A549 (cell line): ENCODE measurements at regions not wholly inside any gene's neighbourhood (a gene's known extent, or its start where the extent isn't known, plus 50 kb on each side); places are given as distances from the start of the nearest gene placed in this dataset.

Source experiments
- ATAC-seq, 2 experiments: fragments of 200-7000 bp in 1 of 2; fragments of >200 bp in 1 of 2; cut with Nextera tagmentation in 1 of 2; cut with Tn5 transposase in 1 of 2; 3 replicates each; pipeline versions ENCODE4 v1.8.0 to v1.9.1; 2018 to 2020; ENCODE audit warnings: mild to moderate bottlenecking in 1 of 2, moderate library complexity in 1 of 2
- CTCF ChIA-PET: fragments of 300-600 bp; sonication (Branson Sonifier 250); formaldehyde crosslinking; extraction: SDS; loops from one replicate; lab custom pipeline; 2021; ENCODE audit warnings: antibody characterized with exemption, inconsistent platforms; lab: Yijun Ruan, JAX
- POLR2A ChIA-PET: fragments of 350-600 bp; formaldehyde crosslinking; extraction: SDS; loops from one replicate; lab custom pipeline; 2021; ENCODE audit warnings: antibody characterized with exemption, inconsistent platforms; lab: Yijun Ruan, JAX
- DNase-seq, 2 experiments: peaks; one replicate each; pipeline versions ENCODE4 v3.0.0 to v3.0.0-alpha.2; 2011 to 2016; ENCODE audit warnings: low read depth in 1 of 2, low spot score in 1 of 2
- FAIRE-seq: peaks from 2 replicates; lab custom pipeline; 2011; peaks lifted over from hg19 to GRCh38; lab: Jason Lieb, UNC
- H3K27ac ChIP-seq, 2 experiments: fragments of >200 bp; sonication (Bioruptor Twin); formaldehyde crosslinking; 3 replicates each; pipeline ENCODE4 v1.5.1; 2016 to 2017
- H3K4me1 ChIP-seq: fragments of >200 bp; sonication (Bioruptor Twin); formaldehyde crosslinking; 3 replicates; pipeline ENCODE4 v1.6.1; 2016
- H3K4me2 ChIP-seq: fragments of >200 bp; sonication (Bioruptor Twin); formaldehyde crosslinking; 3 replicates; pipeline ENCODE4 v1.6.1; 2016
- H3K4me3 ChIP-seq: fragments of >200 bp; sonication (Bioruptor Twin); formaldehyde crosslinking; 3 replicates; pipeline ENCODE4 v1.5.1; 2016
- H3K9me3 ChIP-seq: fragments of >200 bp; sonication (Bioruptor Twin); formaldehyde crosslinking; 3 replicates; pipeline ENCODE4 v1.6.1; 2016
- CBX2 ChIP-seq: fragments of 200-600 bp; sonication (generic); IDR thresholded peaks from 2 replicates; pipeline ENCODE4 v1.6.1; 2016; ENCODE audit warnings: low read depth, mild to moderate bottlenecking, borderline replicate concordance
- CBX8 ChIP-seq: fragments of 200-600 bp; sonication (generic); IDR thresholded peaks from 2 replicates; pipeline ENCODE4 v1.6.1; 2016
- CEBPB ChIP-seq, 2 experiments: fragments of >200 bp in 1 of 2; sonication (Bioruptor Twin) in 1 of 2; formaldehyde crosslinking in 1 of 2; IDR thresholded peaks; 2 replicates each; pipeline ENCODE4 v1.6.1; 2012 to 2016
- CHD4 ChIP-seq: fragments of 200-600 bp; sonication (generic); IDR thresholded peaks from 2 replicates; pipeline ENCODE4 v1.6.1; 2016; ENCODE audit warnings: antibody characterized with exemption, mild to moderate bottlenecking, borderline replicate concordance
- EHF ChIP-seq: fragments of 250-450 bp; sonication (Bioruptor Pico); IDR thresholded peaks from 2 replicates; pipeline ENCODE4 v1.5.0; 2020; ENCODE audit warnings: mild to moderate bottlenecking
- EHMT2 ChIP-seq: fragments of 200-600 bp; sonication (generic); IDR thresholded peaks from 2 replicates; pipeline ENCODE4 v1.6.1; 2016; ENCODE audit warnings: antibody characterized with exemption, low read depth, mild to moderate bottlenecking, moderate library complexity
- EP300 ChIP-seq, 2 experiments: fragments of >200 bp; sonication (Bioruptor Twin); formaldehyde crosslinking; IDR thresholded peaks; 2 replicates in 1 of 2; 3 replicates in 1 of 2; pipeline ENCODE4 v1.6.1; 2016 to 2017
- ESRRA ChIP-seq: fragments of 150-350 bp; IDR thresholded peaks from 2 replicates; pipeline ENCODE4 v1.6.1; 2014; ENCODE audit warnings: mild to moderate bottlenecking, low read length, borderline replicate concordance
- FOSB ChIP-seq: fragments of 250-450 bp; sonication (Bioruptor Pico); IDR thresholded peaks from 2 replicates; pipeline ENCODE4 v1.5.0; 2020; ENCODE audit warnings: mild to moderate bottlenecking, moderate library complexity
- JUN ChIP-seq, 2 experiments: fragments of >200 bp; sonication (Bioruptor Twin); formaldehyde crosslinking; IDR thresholded peaks; 2 replicates in 1 of 2; 3 replicates in 1 of 2; pipeline ENCODE4 v1.6.1; 2016 to 2017
- MAFK ChIP-seq: fragments of 450-650 bp; IDR thresholded peaks from 2 replicates; pipeline ENCODE4 v1.6.1; 2014; ENCODE audit not compliant: partially characterized antibody
- NFE2L2 ChIP-seq: fragments of 150-350 bp; conservative IDR thresholded peaks from 2 replicates; pipeline ENCODE4 v1.6.1; 2014; ENCODE audit warnings: low read length
- PHF8 ChIP-seq: fragments of 200-600 bp; sonication (generic); IDR thresholded peaks from 2 replicates; pipeline ENCODE4 v1.6.1; 2016; ENCODE audit warnings: low read depth, mild to moderate bottlenecking, antibody characterized with exemption, moderate library complexity, borderline replicate concordance
- POLR2A ChIP-seq: IDR thresholded peaks from 2 replicates; pipeline ENCODE4 v1.6.1; 2012; ENCODE audit warnings: mild to moderate bottlenecking, low read length
- RARB ChIP-seq: fragments of 250-450 bp; sonication (Bioruptor Pico); IDR thresholded peaks from 2 replicates; pipeline ENCODE4 v1.8.0; 2021; ENCODE audit warnings: mild to moderate bottlenecking, moderate library complexity
- RCOR1 ChIP-seq: fragments of 150-350 bp; IDR thresholded peaks from 2 replicates; pipeline ENCODE4 v1.6.1; 2014; ENCODE audit warnings: antibody characterized with exemption, low read length, low read depth
- RNF2 ChIP-seq: fragments of 200-600 bp; sonication (generic); IDR thresholded peaks from 2 replicates; pipeline ENCODE4 v1.6.1; 2016; ENCODE audit warnings: low read depth, mild to moderate bottlenecking, antibody characterized with exemption, moderate library complexity, borderline replicate concordance
- SREBF2 ChIP-seq: fragments of 450-650 bp; IDR thresholded peaks from 2 replicates; pipeline ENCODE4 v1.6.1; 2014; ENCODE audit warnings: mild to moderate bottlenecking, moderate library complexity
- WGBS: methylation state at CpG from one replicate; pipeline ENCODE4 v1.1.6; 2017; ENCODE audit errors: missing lambda C conversion rate; 5-methylcytosine and 5-hydroxymethylcytosine counted together
- TF ChIP-seq, protein P1 (sequence below): fragments of 250-450 bp; sonication (Bioruptor Pico); IDR thresholded peaks from 2 replicates; pipeline ENCODE4 v1.5.0; 2020; ENCODE audit warnings: low read depth, mild to moderate bottlenecking, moderate library complexity
- TF ChIP-seq, protein P2 (sequence below): fragments of >200 bp; sonication (Bioruptor Twin); formaldehyde crosslinking; IDR thresholded peaks from 3 replicates; pipeline ENCODE4 v1.6.1; 2016
- TF ChIP-seq, protein P3 (sequence below): fragments of 250-450 bp; sonication (Bioruptor Pico); IDR thresholded peaks from 2 replicates; pipeline ENCODE4 v1.5.0; 2021; ENCODE audit warnings: mild to moderate bottlenecking, moderate library complexity, borderline replicate concordance
- TF ChIP-seq, protein P4 (sequence below): fragments of 150-350 bp; IDR thresholded peaks from 2 replicates; pipeline ENCODE4 v1.6.1; 2014; ENCODE audit warnings: low read depth, mild to moderate bottlenecking, low read length

DNA sequence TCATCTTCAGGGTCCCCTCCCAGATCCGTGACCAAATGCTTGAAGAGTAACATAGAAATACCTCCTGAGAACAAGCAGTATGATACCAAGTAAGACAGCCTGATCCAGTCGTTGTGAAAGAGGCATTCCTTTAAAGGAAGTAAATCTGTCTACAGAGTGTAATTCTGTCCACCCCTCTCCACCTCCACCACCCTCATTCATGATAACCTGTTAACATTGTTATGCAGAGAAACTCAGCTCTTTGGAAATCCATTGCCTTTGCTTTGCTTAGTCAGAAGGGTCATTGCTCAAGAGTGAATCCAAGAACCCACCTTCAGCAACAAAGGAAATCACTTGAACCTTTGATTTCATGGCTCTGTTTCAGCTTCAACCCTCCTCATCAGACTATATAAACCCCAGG lies 155.6 kb downstream of the CYP26B1 start:
- H3K4me3 ChIP-seq: no peak overlapping the region
- H3K9me3 ChIP-seq: no peaks in the 10 kb centered on the region
- FAIRE-seq (no peak), ATAC-seq (no peak), DNase-seq (no peak)
- no peak overlapping the region for H3K27ac ChIP-seq
- ChIA-PET CTCF (interaction anchor here (1.0 kb wide), 1 partner anchor 446 kb away, joined by 3 read pairs; no protein-coding TSS in a partner anchor), POLR2A (no interaction called here)
- H3K4me2 ChIP-seq: no peak overlapping the region
- no peaks in the 10 kb centered on the region for H3K4me1 ChIP-seq
- 12% methylated on average over 2 of the region's 2 CpGs for WGBS
- no peak for TF ChIP-seq CBX2
- TF ChIP-seq RCOR1: no peak
- TF ChIP-seq ESRRA: no peak
- TF ChIP-seq, protein P1, sequence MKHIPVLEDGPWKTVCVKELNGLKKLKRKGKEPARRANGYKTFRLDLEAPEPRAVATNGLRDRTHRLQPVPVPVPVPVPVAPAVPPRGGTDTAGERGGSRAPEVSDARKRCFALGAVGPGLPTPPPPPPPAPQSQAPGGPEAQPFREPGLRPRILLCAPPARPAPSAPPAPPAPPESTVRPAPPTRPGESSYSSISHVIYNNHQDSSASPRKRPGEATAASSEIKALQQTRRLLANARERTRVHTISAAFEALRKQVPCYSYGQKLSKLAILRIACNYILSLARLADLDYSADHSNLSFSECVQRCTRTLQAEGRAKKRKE: no peak
- TF ChIP-seq CEBPB (IDR thresholded peaks at IDR 0.05): no peak
- no peak for TF ChIP-seq POLR2A
- TF ChIP-seq PHF8: no peak

DNA sequence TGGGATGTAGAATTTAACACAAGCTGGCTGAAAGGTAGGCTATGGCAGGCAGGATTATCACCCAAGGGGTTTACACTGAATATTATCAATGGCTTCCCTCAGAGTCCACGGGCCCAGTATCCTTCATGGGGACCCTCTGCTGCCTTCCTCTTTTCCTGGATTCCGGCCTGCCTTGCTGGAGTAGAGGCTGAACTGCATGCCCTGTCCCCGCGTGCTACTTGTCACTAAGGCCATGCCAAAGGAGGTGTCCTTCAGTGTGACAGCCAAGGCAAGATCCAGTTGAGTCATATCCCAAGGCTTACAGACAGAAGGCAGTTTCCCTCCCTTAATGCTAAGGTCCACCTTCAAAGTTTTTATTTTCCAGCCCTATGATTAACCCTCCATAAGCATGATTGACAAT lies 156.3 kb downstream of the CYP26B1 start:
- TF ChIP-seq MAFK: no peak
- no peak for TF ChIP-seq SREBF2
- TF ChIP-seq, protein P2, sequence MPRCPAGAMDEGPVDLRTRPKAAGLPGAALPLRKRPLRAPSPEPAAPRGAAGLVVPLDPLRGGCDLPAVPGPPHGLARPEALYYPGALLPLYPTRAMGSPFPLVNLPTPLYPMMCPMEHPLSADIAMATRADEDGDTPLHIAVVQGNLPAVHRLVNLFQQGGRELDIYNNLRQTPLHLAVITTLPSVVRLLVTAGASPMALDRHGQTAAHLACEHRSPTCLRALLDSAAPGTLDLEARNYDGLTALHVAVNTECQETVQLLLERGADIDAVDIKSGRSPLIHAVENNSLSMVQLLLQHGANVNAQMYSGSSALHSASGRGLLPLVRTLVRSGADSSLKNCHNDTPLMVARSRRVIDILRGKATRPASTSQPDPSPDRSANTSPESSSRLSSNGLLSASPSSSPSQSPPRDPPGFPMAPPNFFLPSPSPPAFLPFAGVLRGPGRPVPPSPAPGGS: no peak
- no peak for TF ChIP-seq RNF2
- TF ChIP-seq EP300 (IDR thresholded peaks at IDR 0.05): no peak
- TF ChIP-seq, protein P3, sequence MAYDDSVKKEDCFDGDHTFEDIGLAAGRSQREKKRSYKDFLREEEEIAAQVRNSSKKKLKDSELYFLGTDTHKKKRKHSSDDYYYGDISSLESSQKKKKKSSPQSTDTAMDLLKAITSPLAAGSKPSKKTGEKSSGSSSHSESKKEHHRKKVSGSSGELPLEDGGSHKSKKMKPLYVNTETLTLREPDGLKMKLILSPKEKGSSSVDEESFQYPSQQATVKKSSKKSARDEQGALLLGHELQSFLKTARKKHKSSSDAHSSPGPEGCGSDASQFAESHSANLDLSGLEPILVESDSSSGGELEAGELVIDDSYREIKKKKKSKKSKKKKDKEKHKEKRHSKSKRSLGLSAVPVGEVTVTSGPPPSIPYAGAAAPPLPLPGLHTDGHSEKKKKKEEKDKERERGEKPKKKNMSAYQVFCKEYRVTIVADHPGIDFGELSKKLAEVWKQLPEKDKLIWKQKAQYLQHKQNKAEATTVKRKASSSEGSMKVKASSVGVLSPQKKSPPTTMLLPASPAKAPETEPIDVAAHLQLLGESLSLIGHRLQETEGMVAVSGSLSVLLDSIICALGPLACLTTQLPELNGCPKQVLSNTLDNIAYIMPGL: no peak
- TF ChIP-seq FOSB (CRISPR knock-in tag): no peak
- TF ChIP-seq EHMT2: no peak
- TF ChIP-seq, protein P4, sequence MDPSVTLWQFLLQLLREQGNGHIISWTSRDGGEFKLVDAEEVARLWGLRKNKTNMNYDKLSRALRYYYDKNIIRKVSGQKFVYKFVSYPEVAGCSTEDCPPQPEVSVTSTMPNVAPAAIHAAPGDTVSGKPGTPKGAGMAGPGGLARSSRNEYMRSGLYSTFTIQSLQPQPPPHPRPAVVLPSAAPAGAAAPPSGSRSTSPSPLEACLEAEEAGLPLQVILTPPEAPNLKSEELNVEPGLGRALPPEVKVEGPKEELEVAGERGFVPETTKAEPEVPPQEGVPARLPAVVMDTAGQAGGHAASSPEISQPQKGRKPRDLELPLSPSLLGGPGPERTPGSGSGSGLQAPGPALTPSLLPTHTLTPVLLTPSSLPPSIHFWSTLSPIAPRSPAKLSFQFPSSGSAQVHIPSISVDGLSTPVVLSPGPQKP: no peak
- TF ChIP-seq NFE2L2: no peak
- TF ChIP-seq POLR2A: no peak
- TF ChIP-seq EHF: no peak
- POLR2A ChIA-PET: no interaction called here
- ATAC-seq (no peak), FAIRE-seq (no peak), DNase-seq (no peak)
- 59% methylated on average over 4 of the region's 4 CpGs for WGBS
- Histone ChIP-seq H3K27ac (no peak overlapping the region), H3K4me2 (no peak overlapping the region), H3K4me1 (no peaks in the 10 kb centered on the region), H3K4me3 (no peak overlapping the region), H3K9me3 (no peaks in the 10 kb centered on the region)
- CTCF ChIA-PET: interaction anchor here (0.8 to 1.5 kb wide), 2 partner anchors 68 to 159 kb away, joined by 3 read pairs; no protein-coding TSS in a partner anchor

DNA sequence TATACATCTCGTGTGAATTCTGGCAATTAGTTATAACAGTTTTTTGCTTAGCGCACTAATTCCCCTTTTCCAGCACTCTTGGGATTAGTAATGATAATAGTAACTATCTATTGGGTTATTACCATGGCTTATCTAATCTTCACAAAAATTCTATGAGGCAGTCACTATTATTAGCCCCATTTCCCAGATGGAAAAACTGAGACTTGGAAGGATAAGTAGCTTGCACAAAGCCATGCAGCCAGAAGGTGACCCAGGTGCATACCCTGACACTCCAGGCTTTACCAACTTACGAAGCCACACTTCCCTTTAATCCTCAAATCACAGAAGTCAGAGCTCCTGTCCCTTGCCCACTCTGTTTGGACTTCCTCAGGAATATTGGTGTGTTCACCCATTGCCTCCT lies 156.8 kb downstream of the CYP26B1 start:
- H3K4me3 ChIP-seq: no peak overlapping the region
- no peak for FAIRE-seq
- ChIA-PET POLR2A (no interaction called here), CTCF (interaction anchor here (0.8 to 1.5 kb wide), 2 partner anchors 67 to 159 kb away, joined by 3 read pairs; no protein-coding TSS in a partner anchor)
- no peaks in the 10 kb centered on the region for H3K9me3 ChIP-seq
- H3K4me2 ChIP-seq: no peak overlapping the region
- no peaks in the 10 kb centered on the region for H3K4me1 ChIP-seq
- 66% methylated on average over 3 of the region's 3 CpGs for WGBS
- no peak for ATAC-seq
- H3K27ac ChIP-seq: no peak overlapping the region
- DNase-seq: no peak
- TF ChIP-seq CBX8: no peak
- TF ChIP-seq, protein P3: no peak
- TF ChIP-seq JUN (IDR thresholded peaks at IDR 0.05): no peak
- TF ChIP-seq CBX2: no peak
- no peak for TF ChIP-seq CEBPB (IDR thresholded peaks at IDR 0.05)
- no peak for TF ChIP-seq POLR2A
- no peak for TF ChIP-seq PHF8
- no peak for TF ChIP-seq RARB (CRISPR knock-in tag)
- TF ChIP-seq MAFK: no peak
- no peak for TF ChIP-seq CHD4
- TF ChIP-seq, protein P1: no peak
